GM23248 (cell line): ENCODE measurements at regions not wholly inside any gene's neighbourhood (a gene's known extent, or its start where the extent isn't known, plus 50 kb on each side); places are given as distances from the start of the nearest gene placed in this dataset.

ENCODE experiments used
- EZH2 ChIP-seq: fragments of 200-600 bp; sonication (generic); IDR thresholded peaks from 2 replicates; pipeline ENCODE4 v1.6.1; 2018; ENCODE audit warnings: antibody characterized with exemption, mild to moderate bottlenecking; ENCODE audit not compliant: insufficient read depth, poor library complexity, severe bottlenecking
- EZH2phosphoT487 ChIP-seq: fragments of 200-600 bp; sonication (generic); IDR thresholded peaks from 2 replicates; pipeline ENCODE4 v1.6.1; 2018; ENCODE audit warnings: antibody characterized with exemption, moderate library complexity, mild to moderate bottlenecking, low read depth; ENCODE audit not compliant: insufficient read depth

DNA sequence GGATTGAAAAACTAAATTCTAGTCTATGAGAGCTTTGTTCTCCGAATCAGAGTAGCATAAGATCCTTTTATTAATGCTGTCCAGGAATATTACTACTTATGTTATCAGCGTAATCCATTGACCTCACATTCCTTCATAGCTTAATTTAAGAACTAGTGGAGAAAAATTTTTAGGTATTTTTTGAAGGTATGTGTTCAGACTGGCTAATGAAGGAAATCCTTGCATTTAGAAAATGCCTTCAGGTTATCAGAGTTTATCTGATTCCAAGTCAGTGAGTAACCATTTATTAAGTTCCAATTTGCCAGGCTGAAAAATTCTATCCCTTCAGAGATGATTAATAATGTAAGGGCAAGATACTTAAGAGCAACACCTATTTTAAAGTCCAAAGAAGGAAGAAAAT lies 338.2 kb upstream of the B3GALT2 start:
- no peak for TF ChIP-seq EZH2
- no peak for TF ChIP-seq EZH2phosphoT487
